ENCODE measurements at regions not wholly inside any gene's neighbourhood (a gene's known extent, or its start where the extent isn't known, plus 50 kb on each side); places are given as distances from the start of the nearest gene placed in this dataset.

DNA sequence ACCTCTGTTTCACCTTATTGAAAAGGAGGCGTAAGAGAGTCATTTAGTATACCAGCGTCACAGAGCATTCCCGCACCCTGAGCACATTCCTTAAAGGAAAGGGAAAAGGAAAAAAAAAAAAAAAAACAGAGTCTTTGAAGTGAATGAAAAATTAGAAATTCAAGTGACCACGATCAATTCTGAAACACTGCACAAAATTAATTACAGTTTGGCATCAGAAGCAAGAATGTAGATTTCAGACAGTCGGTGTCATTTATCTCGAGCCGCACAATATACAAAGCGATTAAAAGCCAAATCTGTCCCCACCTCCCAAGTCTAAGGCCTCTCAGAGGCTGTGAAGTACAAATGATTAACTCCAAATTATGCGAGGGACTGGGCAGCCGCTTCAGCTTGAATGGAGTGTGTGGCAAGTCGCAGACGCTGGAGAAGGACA, 173.7 kb upstream of the ZNF507 start:
- H3K27me3 ChIP-seq (ENCODE audit: control insufficient read depth, extremely low read depth, insufficient read depth, low read length): no peaks in the 10 kb centered on the region

GRCh38 chr19:32172566-32173160, 172.7 kb upstream of the ZNF507 start:
- no peaks in the 10 kb centered on the region for H3K79me2 ChIP-seq (ENCODE audit: control insufficient read depth, insufficient read depth, low read length)
- H3K9ac ChIP-seq (ENCODE audit: control insufficient read depth, extremely low read depth, insufficient read depth, low read length): no peak overlapping the region
- FAIRE-seq: no peak
- no peak for DNase-seq (ENCODE audit: low read depth, low spot score)
- TF ChIP-seq, protein P1, sequence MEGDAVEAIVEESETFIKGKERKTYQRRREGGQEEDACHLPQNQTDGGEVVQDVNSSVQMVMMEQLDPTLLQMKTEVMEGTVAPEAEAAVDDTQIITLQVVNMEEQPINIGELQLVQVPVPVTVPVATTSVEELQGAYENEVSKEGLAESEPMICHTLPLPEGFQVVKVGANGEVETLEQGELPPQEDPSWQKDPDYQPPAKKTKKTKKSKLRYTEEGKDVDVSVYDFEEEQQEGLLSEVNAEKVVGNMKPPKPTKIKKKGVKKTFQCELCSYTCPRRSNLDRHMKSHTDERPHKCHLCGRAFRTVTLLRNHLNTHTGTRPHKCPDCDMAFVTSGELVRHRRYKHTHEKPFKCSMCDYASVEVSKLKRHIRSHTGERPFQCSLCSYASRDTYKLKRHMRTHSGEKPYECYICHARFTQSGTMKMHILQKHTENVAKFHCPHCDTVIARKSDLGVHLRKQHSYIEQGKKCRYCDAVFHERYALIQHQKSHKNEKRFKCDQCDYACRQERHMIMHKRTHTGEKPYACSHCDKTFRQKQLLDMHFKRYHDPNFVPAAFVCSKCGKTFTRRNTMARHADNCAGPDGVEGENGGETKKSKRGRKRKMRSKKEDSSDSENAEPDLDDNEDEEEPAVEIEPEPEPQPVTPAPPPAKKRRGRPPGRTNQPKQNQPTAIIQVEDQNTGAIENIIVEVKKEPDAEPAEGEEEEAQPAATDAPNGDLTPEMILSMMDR (optimal IDR thresholded peaks at IDR 0.05 in 1 of 3, IDR thresholded peaks at IDR 0.05 in 1 of 3, conservative IDR thresholded peaks at IDR 0.05 in 1 of 3; ENCODE audit: extremely low read depth in 1 of 3, insufficient read depth in 2 of 3, low read length in 3 of 3): no peak
- no peak for TF ChIP-seq EZH2 (IDR thresholded peaks at IDR 0.05; ENCODE audit: low read length)
- no peaks in the 10 kb centered on the region for H3K9me1 ChIP-seq (ENCODE audit: control insufficient read depth, extremely low read depth, insufficient read depth, low read length)
- H3K4me1 ChIP-seq (ENCODE audit: control insufficient read depth, extremely low read depth, insufficient read depth, low read length): no peaks in the 10 kb centered on the region
- H3K4me3 ChIP-seq (ENCODE audit: control insufficient read depth in 2 of 3, extremely low read depth in 1 of 3, insufficient read depth in 2 of 3, low read depth in 1 of 3, low read length in 3 of 3): no peak overlapping the region
- no peak overlapping the region for H3K4me2 ChIP-seq (ENCODE audit: control insufficient read depth, extremely low read depth, insufficient read depth, low read depth, low read length)
- H4K20me1 ChIP-seq (ENCODE audit: control insufficient read depth, extremely low read depth, insufficient read depth, low read length): no peaks in the 10 kb centered on the region
- dilution Hi-C loops (cut with MboI; ENCODE audit: extremely low pct_ligation_motif_present, low sequenced_read_pairs): no loop called here
- H3K9me3 ChIP-seq (ENCODE audit: control insufficient read depth, low read depth, low read length): peaks cover 2% of the 10 kb centered on the region
- H3K27ac ChIP-seq (ENCODE audit: control insufficient read depth, insufficient read depth, low read length): no peak overlapping the region
- H3K27me3 ChIP-seq (ENCODE audit: control insufficient read depth, extremely low read depth, insufficient read depth, low read length): no peaks in the 10 kb centered on the region
- no peak overlapping the region for H2AFZ ChIP-seq (ENCODE audit: control insufficient read depth, low read length)
- no peaks in the 10 kb centered on the region for H3K36me3 ChIP-seq (ENCODE audit: control insufficient read depth in 2 of 2, extremely low read depth in 1 of 2, insufficient read depth in 2 of 2, low read length in 2 of 2)

More for the DNA sequence above, 173.7 kb upstream of the ZNF507 start:
- FAIRE-seq: no peak
- Histone ChIP-seq H3K4me1 (ENCODE audit: control insufficient read depth, extremely low read depth, insufficient read depth, low read length) (no peaks in the 10 kb centered on the region), H3K79me2 (ENCODE audit: control insufficient read depth, insufficient read depth, low read length) (no peaks in the 10 kb centered on the region), H2AFZ (ENCODE audit: control insufficient read depth, low read length) (no peak overlapping the region), H3K4me3 (ENCODE audit: control insufficient read depth in 2 of 3, extremely low read depth in 1 of 3, insufficient read depth in 2 of 3, low read depth in 1 of 3, low read length in 3 of 3) (no peak overlapping the region), H3K27ac (ENCODE audit: control insufficient read depth, insufficient read depth, low read length) (no peak overlapping the region), H4K20me1 (ENCODE audit: control insufficient read depth, extremely low read depth, insufficient read depth, low read length) (no peaks in the 10 kb centered on the region), H3K36me3 (ENCODE audit: control insufficient read depth in 2 of 2, extremely low read depth in 1 of 2, insufficient read depth in 2 of 2, low read length in 2 of 2) (no peaks in the 10 kb centered on the region), H3K9me1 (ENCODE audit: control insufficient read depth, extremely low read depth, insufficient read depth, low read length) (no peaks in the 10 kb centered on the region), H3K9me3 (ENCODE audit: control insufficient read depth, low read depth, low read length) (peaks cover 2% of the 10 kb centered on the region), H3K9ac (ENCODE audit: control insufficient read depth, extremely low read depth, insufficient read depth, low read length) (no peak overlapping the region), H3K4me2 (ENCODE audit: control insufficient read depth, extremely low read depth, insufficient read depth, low read depth, low read length) (no peak overlapping the region)
- no peak for DNase-seq (ENCODE audit: low read depth, low spot score)
- dilution Hi-C loops (cut with MboI; ENCODE audit: extremely low pct_ligation_motif_present, low sequenced_read_pairs): no loop called here
- no peak for TF ChIP-seq EZH2 (IDR thresholded peaks at IDR 0.05; ENCODE audit: low read length)
- TF ChIP-seq, protein P1 (optimal IDR thresholded peaks at IDR 0.05 in 1 of 3, IDR thresholded peaks at IDR 0.05 in 1 of 3, conservative IDR thresholded peaks at IDR 0.05 in 1 of 3; ENCODE audit: extremely low read depth in 1 of 3, insufficient read depth in 2 of 3, low read length in 3 of 3): no peak

Data from keratinocyte (primary cell).